Activated naive CD8-positive, alpha-beta T cell treated with anti-CD3 and anti-CD28 coated beads, Interleukin-2, amount 50 U/mL, for 24 hours (primary cell): ENCODE measurements at regions not wholly inside any gene's neighbourhood (a gene's known extent, or its start where the extent isn't known, plus 50 kb on each side); places are given as distances from the start of the nearest gene placed in this dataset.
A peak's percentile ranks its signal among the peaks of the same experiment; 100 is the strongest.

Experiments
- ATAC-seq: fragments of 150-1000 bp; cut with Tn5 transposase; one replicate; pipeline ENCODE4 v1.10.0; 2021
- DNase-seq: peaks from one replicate; pipeline ENCODE4 v3.0.0; 2021
- H3K27ac Mint-ChIP-seq: one replicate; pipeline ENCODE4 v1.8.0; 2021; ENCODE audit warnings: mild to moderate bottlenecking, mixed read lengths
- H3K27me3 Mint-ChIP-seq: one replicate; pipeline ENCODE4 v1.8.0; 2021; ENCODE audit warnings: mixed read lengths
- H3K36me3 Mint-ChIP-seq: one replicate; pipeline ENCODE4 v1.8.0; 2021; ENCODE audit warnings: low read depth, mixed read lengths
- H3K4me1 Mint-ChIP-seq: one replicate; pipeline ENCODE4 v1.8.0; 2021; ENCODE audit warnings: mixed read lengths
- H3K4me3 Mint-ChIP-seq: one replicate; pipeline ENCODE4 v1.8.0; 2021; ENCODE audit warnings: mild to moderate bottlenecking, moderate library complexity, mixed read lengths
- H3K9me3 Mint-ChIP-seq: one replicate; pipeline ENCODE4 v1.8.0; 2021; ENCODE audit warnings: mixed read lengths

- no peak overlapping the region for H3K4me3 Mint-ChIP-seq
- H3K4me1 Mint-ChIP-seq: no peaks in the 10 kb centered on the region
- no peak for ATAC-seq
- no peak for DNase-seq
- peaks cover 11% of the 10 kb centered on the region for H3K36me3 Mint-ChIP-seq
- no peak overlapping the region for H3K27ac Mint-ChIP-seq
- no peaks in the 10 kb centered on the region for H3K9me3 Mint-ChIP-seq
- no peaks in the 10 kb centered on the region for H3K27me3 Mint-ChIP-seq
Measured at GRCh38 chr6:144757299-144757698, 472.2 kb downstream of the UTRN start.

GRCh38 chr6:144757730-144758129, 472.6 kb downstream of the UTRN start:
- H3K4me3 Mint-ChIP-seq: no peak overlapping the region
- no peaks in the 10 kb centered on the region for H3K4me1 Mint-ChIP-seq
- H3K27me3 Mint-ChIP-seq: no peaks in the 10 kb centered on the region
- DNase-seq (no peak), ATAC-seq (no peak)
- H3K27ac Mint-ChIP-seq: no peak overlapping the region
- peaks cover 10% of the 10 kb centered on the region for H3K36me3 Mint-ChIP-seq
- no peaks in the 10 kb centered on the region for H3K9me3 Mint-ChIP-seq

GRCh38 chr6:144758602-144759001, 473.5 kb downstream of the UTRN start:
- Mint-ChIP-seq H3K9me3 (no peaks in the 10 kb centered on the region), H3K4me1 (no peaks in the 10 kb centered on the region), H3K4me3 (no peak overlapping the region), H3K27me3 (no peaks in the 10 kb centered on the region), H3K27ac (no peak overlapping the region), H3K36me3 (peaks cover 5% of the 10 kb centered on the region)
- DNase-seq (no peak), ATAC-seq (no peak)

- peaks cover 4% of the 10 kb centered on the region for H3K36me3 Mint-ChIP-seq
- no peak overlapping the region for H3K27ac Mint-ChIP-seq
- ATAC-seq (no peak), DNase-seq (no peak)
- H3K4me3 Mint-ChIP-seq: no peak overlapping the region
- no peaks in the 10 kb centered on the region for H3K9me3 Mint-ChIP-seq
- H3K27me3 Mint-ChIP-seq: no peaks in the 10 kb centered on the region
- peaks cover 2% of the 10 kb centered on the region for H3K4me1 Mint-ChIP-seq
Measured at GRCh38 chr6:144762469-144762868, 477.3 kb downstream of the UTRN start.

GRCh38 chr6:144767051-144767450, 481.9 kb downstream of the UTRN start:
- peaks cover 1% of the 10 kb centered on the region for H3K36me3 Mint-ChIP-seq
- H3K27me3 Mint-ChIP-seq: no peaks in the 10 kb centered on the region
- H3K4me3 Mint-ChIP-seq: no peak overlapping the region
- peaks cover 2% of the 10 kb centered on the region for H3K4me1 Mint-ChIP-seq
- H3K27ac Mint-ChIP-seq: no peak overlapping the region
- ATAC-seq (no peak), DNase-seq (no peak)
- no peaks in the 10 kb centered on the region for H3K9me3 Mint-ChIP-seq

GRCh38 chr6:144768551-144769075, 483.5 kb downstream of the UTRN start:
- Mint-ChIP-seq H3K36me3 (peaks cover 5% of the 10 kb centered on the region), H3K4me3 (no peak overlapping the region), H3K27me3 (no peaks in the 10 kb centered on the region), H3K9me3 (no peaks in the 10 kb centered on the region), H3K27ac (no peak overlapping the region), H3K4me1 (peaks cover 2% of the 10 kb centered on the region)
- DNase-seq: no peak
- ATAC-seq: no peak

GRCh38 chr6:144769142-144769541, 484.0 kb downstream of the UTRN start:
- Mint-ChIP-seq H3K27ac (no peak overlapping the region), H3K4me1 (peaks cover 2% of the 10 kb centered on the region), H3K9me3 (no peaks in the 10 kb centered on the region), H3K27me3 (no peaks in the 10 kb centered on the region), H3K36me3 (peaks cover 7% of the 10 kb centered on the region), H3K4me3 (no peak overlapping the region)
- DNase-seq: no peak
- ATAC-seq: no peak

- ATAC-seq (no peak), DNase-seq (no peak)
- H3K36me3 Mint-ChIP-seq: peaks cover 20% of the 10 kb centered on the region
- no peaks in the 10 kb centered on the region for H3K27me3 Mint-ChIP-seq
- no peaks in the 10 kb centered on the region for H3K9me3 Mint-ChIP-seq
- no peaks in the 10 kb centered on the region for H3K4me1 Mint-ChIP-seq
- no peak overlapping the region for H3K4me3 Mint-ChIP-seq
- H3K27ac Mint-ChIP-seq: no peak overlapping the region
Measured at GRCh38 chr6:144776031-144776819, 491.1 kb downstream of the UTRN start.

GRCh38 chr6:144777249-144777648, 492.1 kb downstream of the UTRN start:
- Mint-ChIP-seq H3K4me1 (no peaks in the 10 kb centered on the region), H3K36me3 (peaks cover 22% of the 10 kb centered on the region), H3K9me3 (no peaks in the 10 kb centered on the region), H3K27ac (no peak overlapping the region), H3K27me3 (no peaks in the 10 kb centered on the region), H3K4me3 (no peak overlapping the region)
- no peak for DNase-seq
- ATAC-seq: no peak

GRCh38 chr6:144778056-144778455, 492.9 kb downstream of the UTRN start:
- no peak for DNase-seq
- H3K4me3 Mint-ChIP-seq: no peak overlapping the region
- H3K27me3 Mint-ChIP-seq: no peaks in the 10 kb centered on the region
- H3K36me3 Mint-ChIP-seq: peaks cover 23% of the 10 kb centered on the region
- H3K27ac Mint-ChIP-seq: no peak overlapping the region
- ATAC-seq: no peak
- H3K4me1 Mint-ChIP-seq: peaks cover 2% of the 10 kb centered on the region
- no peaks in the 10 kb centered on the region for H3K9me3 Mint-ChIP-seq

- peaks cover 2% of the 10 kb centered on the region for H3K4me1 Mint-ChIP-seq
- ATAC-seq (peak; percentile 49), DNase-seq (no peak)
- H3K27ac Mint-ChIP-seq: no peak overlapping the region
- H3K4me3 Mint-ChIP-seq: no peak overlapping the region
- no peaks in the 10 kb centered on the region for H3K27me3 Mint-ChIP-seq
- H3K36me3 Mint-ChIP-seq: peaks cover 19% of the 10 kb centered on the region
- no peaks in the 10 kb centered on the region for H3K9me3 Mint-ChIP-seq
Measured at GRCh38 chr6:144778773-144779492, 493.8 kb downstream of the UTRN start.

GRCh38 chr6:144781836-144782235, 496.7 kb downstream of the UTRN start:
- no peak for ATAC-seq
- Mint-ChIP-seq H3K27ac (no peak overlapping the region), H3K36me3 (peaks cover 15% of the 10 kb centered on the region)

GRCh38 chr6:144782634-144783033, 497.5 kb downstream of the UTRN start:
- no peak overlapping the region for H3K4me3 Mint-ChIP-seq
- no peak overlapping the region for H3K27ac Mint-ChIP-seq
- ATAC-seq: peak; percentile 61
- H3K27me3 Mint-ChIP-seq: no peaks in the 10 kb centered on the region
- peaks cover 15% of the 10 kb centered on the region for H3K36me3 Mint-ChIP-seq
- DNase-seq: no peak
- peaks cover 2% of the 10 kb centered on the region for H3K4me1 Mint-ChIP-seq
- H3K9me3 Mint-ChIP-seq: no peaks in the 10 kb centered on the region

More at GRCh38 chr6:144781836-144782235, 496.7 kb downstream of the UTRN start:
- Mint-ChIP-seq H3K4me1 (peaks cover 2% of the 10 kb centered on the region), H3K27me3 (no peaks in the 10 kb centered on the region), H3K4me3 (no peak overlapping the region), H3K9me3 (no peaks in the 10 kb centered on the region)
- no peak for DNase-seq

GRCh38 chr6:144785056-144785455, 499.9 kb downstream of the UTRN start:
- DNase-seq: no peak
- no peaks in the 10 kb centered on the region for H3K27me3 Mint-ChIP-seq
- H3K36me3 Mint-ChIP-seq: peaks cover 15% of the 10 kb centered on the region
- H3K4me3 Mint-ChIP-seq: no peak overlapping the region
- H3K9me3 Mint-ChIP-seq: no peaks in the 10 kb centered on the region
- peaks cover 2% of the 10 kb centered on the region for H3K4me1 Mint-ChIP-seq
- no peak overlapping the region for H3K27ac Mint-ChIP-seq
- no peak for ATAC-seq

GRCh38 chr6:144786825-144787224, 501.7 kb downstream of the UTRN start:
- no peak for ATAC-seq
- Mint-ChIP-seq H3K27me3 (no peaks in the 10 kb centered on the region), H3K4me3 (no peak overlapping the region), H3K4me1 (peaks cover 2% of the 10 kb centered on the region), H3K9me3 (no peaks in the 10 kb centered on the region), H3K27ac (peak overlapping the region; percentile 0), H3K36me3 (peaks cover 19% of the 10 kb centered on the region)
- no peak for DNase-seq
